HG02610 (cell line): ENCODE measurements at regions not wholly inside any gene's neighbourhood (a gene's known extent, or its start where the extent isn't known, plus 50 kb on each side); places are given as distances from the start of the nearest gene placed in this dataset.
"Not testable (repeated sequence)": the region's sequence is repeated elsewhere in the genome, so short reads cannot be mapped to it uniquely, and the experiment has no call there.

Experiments
- ATAC-seq: cut with Tn5 transposase; IDR thresholded peaks from one replicate; pipeline ENCODE4 v1.9.1; 2021; ENCODE audit warnings: mild to moderate bottlenecking, moderate library complexity; ENCODE audit not compliant: unreplicated experiment

DNA sequence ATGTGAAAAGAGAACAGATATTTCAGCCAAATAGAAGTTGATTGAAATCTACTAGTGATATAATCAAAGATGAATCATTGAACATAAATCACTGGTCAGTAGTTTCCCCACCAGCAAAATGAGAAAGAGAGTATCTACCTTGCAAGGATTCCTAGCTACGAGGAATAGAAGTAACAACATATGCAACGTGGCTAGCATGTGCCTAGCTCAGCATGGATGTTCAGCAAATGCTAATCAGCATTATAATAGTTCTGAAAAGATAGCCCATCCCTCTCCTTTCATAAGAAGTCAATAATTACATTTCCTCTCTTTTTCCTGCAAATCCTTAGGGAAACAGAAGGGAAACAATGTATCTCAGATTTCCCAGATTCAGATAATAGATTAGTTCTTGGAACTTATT lies 417.2 kb downstream of the SATB2 start:
- no peak for ATAC-seq

- ATAC-seq = not testable (repeated sequence)
Observed at GRCh38 chr2:199033761-199034160, 424.0 kb downstream of the SATB2 start.

GRCh38 chr2:199025146-199025545 lies 432.6 kb downstream of the SATB2 start:
- ATAC-seq = no peak

DNA sequence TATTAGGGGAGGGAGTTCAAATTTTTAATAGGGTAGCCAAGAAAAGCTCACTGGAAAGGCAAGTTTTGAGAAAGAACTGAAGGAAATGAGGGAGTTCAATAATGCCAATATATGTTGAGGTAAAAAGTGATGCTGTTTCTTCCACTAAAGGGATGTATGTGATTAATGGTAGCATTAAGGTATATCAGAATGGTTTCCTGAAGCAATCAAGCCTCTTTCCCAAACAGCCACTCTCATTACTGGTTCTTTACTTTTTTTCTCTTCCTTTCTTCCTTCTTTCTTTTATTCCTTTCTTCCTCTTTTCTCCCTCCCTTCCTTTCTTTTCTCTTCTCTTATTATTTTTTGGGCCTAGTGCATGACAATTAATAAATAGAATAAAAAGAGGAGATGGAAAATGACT lies 433.5 kb downstream of the SATB2 start:
- no peak for ATAC-seq

- no peak for ATAC-seq
Observed at GRCh38 chr2:199019898-199020507, 437.7 kb downstream of the SATB2 start.

GRCh38 chr2:199018826-199019225 lies 438.9 kb downstream of the SATB2 start:
- no peak for ATAC-seq

DNA sequence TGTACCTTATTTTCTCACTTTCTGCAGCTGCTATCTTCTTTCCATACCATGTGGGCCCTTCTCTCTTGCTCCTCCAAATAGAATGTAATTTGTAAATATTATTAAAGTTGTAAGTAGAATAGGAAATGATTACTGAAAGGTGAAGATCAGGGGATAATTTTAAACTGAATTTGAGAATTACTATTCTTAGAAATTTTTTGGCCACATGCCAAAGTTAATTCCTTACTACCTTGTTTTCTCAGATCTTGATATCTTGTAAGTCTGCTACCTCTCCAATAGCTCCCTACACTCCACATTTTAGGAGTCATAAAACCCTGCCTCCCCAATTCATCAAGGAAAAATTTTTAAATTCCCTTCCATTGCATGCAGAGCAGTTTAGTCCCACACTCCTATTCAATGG lies 442.7 kb downstream of the SATB2 start:
- no peak for ATAC-seq

DNA sequence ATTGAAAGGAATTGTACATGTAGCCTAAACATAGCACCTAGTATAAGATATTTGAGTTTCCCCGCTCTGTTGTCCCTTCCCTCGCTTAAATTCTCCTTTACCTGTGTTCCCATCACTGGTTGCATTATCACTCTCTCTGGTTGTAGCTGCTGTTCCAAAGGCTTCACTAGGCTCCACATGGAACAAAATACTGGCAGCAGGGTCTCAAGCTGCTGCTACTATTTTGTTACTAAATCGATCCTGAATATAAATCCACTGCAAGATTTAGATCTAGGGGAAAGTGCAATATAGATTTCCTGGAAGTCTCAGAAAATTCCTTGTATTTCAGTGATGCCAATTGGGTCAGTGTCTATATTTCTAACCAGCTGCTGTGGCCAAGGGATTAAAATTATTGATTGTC lies 443.5 kb downstream of the SATB2 start:
- ATAC-seq = no peak

- ATAC-seq = no peak
Observed at GRCh38 chr2:199011908-199012307, 445.8 kb downstream of the SATB2 start.

DNA sequence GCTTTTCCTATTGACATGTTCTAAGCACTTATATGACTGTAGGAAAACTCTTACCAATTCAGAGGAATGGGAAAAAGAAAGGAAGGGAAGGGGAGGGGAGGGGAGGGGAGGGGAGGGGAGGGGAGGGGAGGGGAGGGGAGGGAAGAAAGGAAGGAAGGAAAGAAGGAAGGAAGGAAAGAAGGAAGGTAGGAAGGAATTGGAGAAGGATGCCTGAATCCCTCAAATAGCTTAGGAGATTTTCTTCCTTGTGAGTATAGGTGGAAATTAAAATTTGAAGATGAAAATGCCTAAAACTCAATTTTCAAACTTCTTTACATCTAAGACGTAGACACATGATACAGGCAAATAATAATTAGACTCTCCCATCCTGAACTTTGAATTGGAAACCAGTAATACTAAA lies 463.1 kb downstream of the SATB2 start:
- no peak for ATAC-seq

- no peak for ATAC-seq
Observed at GRCh38 chr2:198991431-198991830, 466.3 kb downstream of the SATB2 start.

DNA sequence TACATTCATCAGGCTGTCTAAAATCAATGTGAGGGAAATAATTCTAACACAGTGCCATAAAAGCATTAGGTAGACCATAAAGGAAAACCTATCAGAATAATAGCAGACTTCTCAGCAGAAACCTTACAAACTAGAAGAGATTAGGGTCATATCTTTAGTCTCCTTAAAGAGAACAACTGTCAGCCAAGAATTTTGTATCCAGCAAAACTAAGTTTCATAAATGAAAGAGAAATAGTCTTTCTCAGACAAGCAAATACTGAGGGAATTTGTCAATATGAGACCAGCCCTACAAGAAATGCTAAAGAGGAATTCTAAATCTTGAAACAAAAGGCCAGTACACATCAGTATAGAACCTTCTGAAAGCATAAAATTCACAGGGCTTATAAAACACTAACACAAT lies 482.0 kb downstream of the SATB2 start:
- no peak for ATAC-seq

DNA sequence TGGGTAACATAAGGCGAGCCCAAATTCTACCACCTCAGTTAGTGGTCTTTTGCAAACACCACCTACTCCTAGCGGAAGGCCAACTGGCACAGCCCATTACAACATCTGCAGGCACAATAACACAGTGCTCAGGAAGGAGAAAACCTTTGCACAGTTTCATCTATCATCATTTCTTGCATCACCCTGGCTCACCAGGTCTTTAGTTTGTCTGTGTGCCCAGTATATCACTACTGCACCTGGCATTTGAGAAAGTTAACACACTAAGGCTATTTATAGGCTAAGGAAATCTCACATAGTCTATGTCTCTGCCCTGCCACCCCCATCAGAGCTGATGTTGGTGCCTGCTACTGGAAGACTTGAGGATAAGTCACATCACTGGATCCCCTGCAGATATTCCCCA lies 484.0 kb downstream of the SATB2 start:
- ATAC-seq = no peak

DNA sequence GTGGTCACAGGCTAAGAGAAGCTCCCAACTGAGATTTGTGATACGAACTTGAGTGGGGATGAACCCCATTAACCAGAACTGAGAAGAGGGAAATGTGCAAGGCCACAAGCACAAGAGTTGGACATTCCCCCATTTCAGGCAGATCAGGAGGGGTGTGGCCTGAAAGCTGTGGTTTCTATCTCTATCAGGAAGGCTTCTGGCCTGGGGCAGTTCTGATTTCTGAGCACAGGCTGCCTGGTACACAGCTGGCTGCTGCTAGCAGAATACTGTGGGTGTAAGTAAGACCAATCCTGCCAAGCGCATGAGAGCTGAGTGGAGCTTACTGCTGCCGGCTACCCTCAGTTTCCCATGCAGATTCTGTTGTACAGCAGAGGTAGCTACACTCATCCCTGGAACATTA lies 484.6 kb downstream of the SATB2 start:
- ATAC-seq = no peak

GRCh38 chr2:198968545-198968944 lies 489.2 kb downstream of the SATB2 start:
- no peak for ATAC-seq

- ATAC-seq = no peak
Observed at GRCh38 chr2:198966269-198966668, 491.5 kb downstream of the SATB2 start.

DNA sequence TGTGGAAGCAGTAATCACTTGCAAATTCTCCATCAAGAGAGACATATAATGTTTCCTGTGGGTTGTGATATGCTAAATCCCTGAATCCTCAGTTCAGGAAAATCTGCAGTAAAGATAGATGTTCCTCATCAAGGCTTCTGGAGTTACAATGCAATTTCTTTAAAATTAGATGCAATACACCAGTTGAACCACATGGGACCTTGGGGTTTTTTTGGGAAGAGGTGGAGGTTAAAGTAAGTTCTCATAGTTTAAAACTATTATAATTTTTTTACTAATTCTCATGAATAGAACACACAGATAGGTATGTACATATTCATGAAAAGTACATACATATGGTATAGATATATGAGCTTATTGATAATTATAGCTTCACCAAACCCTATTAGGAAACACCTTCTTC lies 496.2 kb downstream of the SATB2 start:
- no peak for ATAC-seq

DNA sequence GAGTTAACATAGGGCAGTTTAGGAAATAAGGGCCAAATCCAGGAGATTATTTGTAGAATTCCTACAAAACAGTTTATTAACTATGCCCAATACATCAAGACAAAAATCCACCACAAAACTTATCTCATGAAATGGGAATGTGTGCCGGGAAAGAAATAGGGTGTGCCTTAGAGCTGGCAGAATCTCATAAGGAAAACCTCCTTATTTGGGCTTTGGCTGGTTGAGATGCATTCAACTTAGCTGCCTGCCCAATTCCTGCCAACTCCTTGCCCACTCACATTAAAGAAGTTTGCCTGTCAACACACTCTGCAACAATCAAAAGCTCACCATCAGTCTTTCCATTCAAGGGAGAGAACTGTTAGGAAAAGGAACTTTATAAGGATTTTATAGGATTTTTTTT lies 500.6 kb downstream of the SATB2 start:
- ATAC-seq = no peak

- no peak for ATAC-seq
Observed at GRCh38 chr2:198953328-198953727, 504.4 kb downstream of the SATB2 start.

DNA sequence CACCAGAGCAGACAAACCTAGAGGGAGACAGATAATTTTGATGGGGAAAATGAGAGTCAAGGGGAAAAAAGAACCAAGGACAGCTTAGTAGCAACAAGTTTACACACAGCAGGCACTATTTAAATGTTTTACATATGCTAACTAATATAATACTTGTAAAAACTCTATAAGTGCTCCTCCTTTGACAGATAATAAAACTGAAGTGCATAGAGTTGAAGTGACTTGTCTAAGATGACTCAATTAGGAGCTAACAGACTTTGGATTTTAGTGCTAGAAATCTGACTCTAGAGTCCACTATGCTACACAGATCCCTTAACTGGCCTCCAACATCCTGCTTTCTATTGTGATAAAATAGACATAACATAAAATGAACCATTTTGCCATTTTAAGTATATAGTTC lies 506.9 kb downstream of the SATB2 start:
- ATAC-seq = no peak

DNA sequence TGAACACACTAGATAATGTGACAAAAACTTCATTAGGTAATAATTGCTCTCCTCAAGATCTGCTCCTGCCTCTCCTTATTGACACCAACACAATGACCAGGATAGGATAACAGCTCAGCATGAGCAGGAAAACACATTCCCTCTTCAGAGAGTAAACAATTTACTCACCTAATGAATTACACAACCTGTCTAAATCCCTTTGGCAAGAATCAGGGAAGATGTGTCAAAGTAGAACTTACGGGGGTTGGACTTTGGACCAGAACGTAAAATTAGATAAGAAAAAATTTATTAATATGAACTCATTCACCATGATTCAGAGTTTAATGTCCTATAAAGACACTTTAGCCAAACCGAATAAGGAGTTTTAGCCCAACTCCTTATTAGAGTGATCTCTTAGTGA lies 512.2 kb downstream of the SATB2 start:
- no peak for ATAC-seq

GRCh38 chr2:198930170-198930569 lies 527.6 kb downstream of the SATB2 start:
- ATAC-seq = no peak

- ATAC-seq = no peak
Observed at GRCh38 chr2:198928026-198928425, 529.7 kb downstream of the SATB2 start.
